ENCODE measurements at regions not wholly inside any gene's neighbourhood (a gene's known extent, or its start where the extent isn't known, plus 50 kb on each side); places are given as distances from the start of the nearest gene placed in this dataset.

GRCh38 chr11:69941546-69942332 lies 122.5 kb upstream of the FGF3 start:
- TF ChIP-seq CTCF (conservative IDR thresholded peaks at IDR 0.05 in 1 of 2, IDR thresholded peaks at IDR 0.05 in 1 of 2; ENCODE audit: extremely low read depth in 1 of 2, insufficient read depth in 1 of 2, low read depth in 1 of 2, low read length in 2 of 2) (no peak), EZH2 (IDR thresholded peaks at IDR 0.05; ENCODE audit: borderline replicate concordance, low read length) (no peak)

Data from mammary epithelial cell (primary cell).